CMK (cell line): ENCODE measurements at regions not wholly inside any gene's neighbourhood (a gene's known extent, or its start where the extent isn't known, plus 50 kb on each side); places are given as distances from the start of the nearest gene placed in this dataset.
"Not testable (repeated sequence)": the region's sequence is repeated elsewhere in the genome, so short reads cannot be mapped to it uniquely, and the experiment has no call there.

Source experiments
- DNase-seq: peaks from one replicate; pipeline ENCODE4 v3.0.0-alpha.2; 2010; ENCODE audit warnings: low read depth

GRCh38 chr3:104004956-104005355, 1361.8 kb upstream of the ALCAM start:
- no peak for DNase-seq

DNA sequence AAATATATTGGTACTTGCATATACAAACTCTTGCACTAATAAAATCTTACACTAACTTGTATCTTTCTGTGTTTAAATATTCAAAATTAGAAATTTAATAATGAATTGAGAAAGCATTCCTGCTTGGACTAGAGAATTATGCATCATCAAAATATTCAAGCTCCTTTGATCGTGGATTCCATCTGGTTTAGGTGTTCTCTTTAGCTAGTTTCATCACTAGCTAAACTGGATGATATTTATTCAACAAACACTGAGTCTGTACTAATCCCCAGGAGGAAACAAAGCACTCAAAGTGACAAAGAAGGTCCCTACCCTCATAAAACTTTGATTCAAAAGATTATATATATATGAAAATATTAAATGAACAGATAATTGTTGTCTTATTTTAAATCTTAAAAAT, 1360.9 kb upstream of the ALCAM start:
- DNase-seq = no peak

DNA sequence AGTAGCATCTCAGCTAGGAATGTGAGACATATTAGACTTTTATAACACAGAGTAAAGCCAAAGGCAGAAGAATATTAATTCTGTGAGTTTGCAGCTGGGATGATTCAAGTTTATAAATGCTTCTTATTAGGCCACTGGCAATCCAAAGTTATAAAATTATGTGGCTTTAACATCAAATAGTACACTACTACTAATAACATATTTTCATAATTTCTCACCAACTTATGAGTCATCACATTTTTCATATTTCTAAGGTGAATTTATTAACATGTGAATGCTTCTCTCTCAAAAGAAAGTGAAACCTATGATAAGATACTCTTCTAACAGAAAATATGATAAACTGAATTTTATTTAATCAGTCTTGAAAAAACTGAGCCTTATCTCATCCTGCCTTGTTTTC, 1348.2 kb upstream of the ALCAM start:
- DNase-seq = no peak

DNA sequence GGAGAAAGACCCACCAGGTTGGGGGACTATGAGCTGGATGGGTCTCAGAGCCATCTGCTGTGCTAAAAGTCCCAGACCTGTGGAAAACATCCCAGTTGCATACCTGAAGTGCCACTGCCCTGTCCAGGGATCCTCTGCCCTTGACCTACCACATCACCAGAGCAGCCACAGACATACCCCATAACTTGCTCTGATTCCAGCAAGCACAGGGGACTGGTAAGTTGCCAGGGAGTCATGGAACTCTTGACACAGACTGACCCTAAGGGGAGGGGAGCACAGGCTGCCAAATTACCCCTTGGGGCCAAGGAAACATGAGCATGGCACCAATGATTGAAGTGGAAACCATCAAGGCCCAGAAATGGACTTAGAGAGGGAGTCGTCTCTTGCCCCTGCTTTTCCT, 1335.1 kb upstream of the ALCAM start:
- DNase-seq = no peak

GRCh38 chr3:104032283-104032682, 1334.4 kb upstream of the ALCAM start:
- no peak for DNase-seq

GRCh38 chr3:104040896-104041295, 1325.8 kb upstream of the ALCAM start:
- DNase-seq = no peak

GRCh38 chr3:104043001-104043543, 1323.6 kb upstream of the ALCAM start:
- DNase-seq = not testable (repeated sequence)

DNA sequence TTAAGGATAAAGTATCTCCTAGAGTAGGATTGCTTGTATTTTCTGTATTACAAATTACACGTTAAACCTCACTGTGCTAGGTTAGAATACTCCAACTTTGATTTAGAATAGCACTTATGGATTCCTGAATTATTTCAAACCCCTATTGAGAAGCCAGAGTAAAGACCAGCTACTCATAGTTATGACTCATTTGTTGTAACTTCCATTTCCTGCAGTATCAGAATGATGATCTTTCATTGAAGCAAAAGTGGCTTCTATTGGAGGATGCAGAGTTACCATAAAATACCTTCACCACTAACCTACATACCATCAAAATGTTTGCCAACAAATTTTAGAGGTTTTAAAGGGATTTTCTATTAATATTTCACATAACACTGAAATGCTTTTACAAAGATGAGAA, 1322.7 kb upstream of the ALCAM start:
- DNase-seq = no peak

GRCh38 chr3:104066658-104067057, 1300.1 kb upstream of the ALCAM start:
- DNase-seq = no peak

DNA sequence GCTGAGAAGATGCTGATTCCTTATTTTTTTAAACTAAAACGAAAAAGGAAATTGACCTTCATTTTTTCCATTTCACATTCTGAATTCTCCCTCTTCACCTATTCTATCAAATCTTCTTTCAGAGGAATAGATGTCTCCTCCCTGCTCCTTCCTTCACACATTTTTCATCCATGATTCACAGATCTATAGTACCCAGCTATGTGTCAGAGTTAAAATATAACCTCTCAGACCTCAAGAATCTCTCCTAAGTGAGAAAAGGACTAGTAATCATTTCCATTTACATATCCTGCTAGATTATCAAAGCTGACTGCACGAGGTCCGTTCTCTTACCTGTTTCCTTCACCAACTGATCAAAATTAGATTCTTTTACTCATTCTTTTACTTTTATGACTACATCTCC, 1297.6 kb upstream of the ALCAM start:
- no peak for DNase-seq

DNA sequence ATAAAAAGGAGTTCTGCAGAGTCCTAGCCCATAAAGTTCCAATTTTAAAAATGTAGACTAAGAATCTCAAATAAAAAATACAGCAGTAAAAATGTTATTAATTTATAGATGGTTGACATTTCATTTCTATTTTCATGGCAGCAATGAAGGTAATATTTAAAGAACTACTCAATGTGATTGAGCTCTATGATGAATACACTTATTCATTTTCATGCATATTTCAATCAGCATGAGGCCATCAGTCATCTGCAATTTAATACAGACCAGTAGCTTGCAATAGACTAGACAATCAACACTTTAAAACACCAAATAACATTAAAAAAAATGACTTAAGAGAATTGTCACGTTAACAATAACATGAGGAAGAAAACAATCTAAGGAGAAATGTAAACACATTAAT, 1295.8 kb upstream of the ALCAM start:
- DNase-seq = no peak

DNA sequence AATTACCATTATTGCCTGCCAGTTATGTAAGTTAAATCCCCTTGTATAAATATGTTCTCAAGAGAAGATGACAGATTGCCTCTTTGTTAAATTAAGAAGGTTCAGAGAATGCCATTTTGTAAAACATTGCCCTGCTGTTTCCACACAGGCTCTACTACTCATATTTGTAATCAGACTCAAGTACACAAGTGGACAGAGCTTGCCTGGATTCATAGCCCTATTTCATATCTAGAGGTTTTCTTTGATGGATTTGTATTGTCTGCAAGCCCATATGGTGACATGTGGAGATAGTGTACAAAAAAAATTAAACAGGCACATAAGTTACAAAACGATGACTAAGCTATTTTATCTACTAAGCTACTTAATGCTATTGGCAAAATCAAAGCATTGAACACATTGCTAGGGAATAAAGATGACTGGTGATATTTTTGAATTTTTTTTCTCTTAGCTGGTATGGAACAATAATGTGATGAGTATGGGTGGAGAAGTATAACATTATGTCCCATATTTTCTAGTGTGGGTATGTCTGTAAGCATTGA, 1286.6 kb upstream of the ALCAM start:
- no peak for DNase-seq

- no peak for DNase-seq
These were observed 1278.0 kb upstream of the ALCAM start for GRCh38 chr3:104088738-104089137.

DNA sequence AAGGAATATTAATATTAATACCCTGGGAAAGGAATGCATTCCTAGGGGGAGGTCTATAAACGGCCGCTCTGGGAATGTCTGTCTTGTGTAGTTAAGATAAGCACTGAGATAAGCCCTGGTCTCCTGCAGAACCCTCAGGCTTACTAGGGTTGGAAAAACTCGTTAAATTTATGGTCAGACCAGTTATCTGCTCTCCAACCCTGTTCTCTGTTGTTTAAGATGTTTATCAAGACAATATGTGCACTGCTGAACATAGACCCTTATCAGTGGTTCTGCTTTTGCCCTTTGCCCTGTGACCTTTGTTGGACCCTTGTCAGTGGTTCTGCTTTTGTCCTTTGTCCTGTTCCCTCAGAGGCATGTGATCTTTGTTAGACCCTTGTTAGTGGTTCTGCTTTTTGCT, 1276.7 kb upstream of the ALCAM start:
- DNase-seq = not testable (repeated sequence)

DNA sequence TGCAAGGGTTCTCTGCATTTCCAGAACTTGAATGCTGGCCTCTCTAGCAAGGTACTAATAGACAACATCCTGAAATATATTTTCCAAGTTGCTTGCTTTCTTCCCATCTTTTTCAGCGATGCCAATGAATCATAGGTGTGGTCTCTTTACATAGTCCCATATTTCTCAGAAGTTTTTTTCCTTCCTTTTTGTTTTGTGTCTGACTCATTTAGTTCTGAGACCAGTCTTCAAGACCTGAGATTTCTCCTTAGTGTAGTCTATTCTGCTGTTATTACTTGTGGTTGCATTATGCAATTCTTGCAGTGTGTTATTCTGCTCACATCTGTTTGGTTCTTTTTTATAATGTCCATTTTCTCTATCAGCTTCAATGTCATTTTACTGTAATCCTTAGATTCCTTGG, 1265.0 kb upstream of the ALCAM start:
- DNase-seq = no peak

DNA sequence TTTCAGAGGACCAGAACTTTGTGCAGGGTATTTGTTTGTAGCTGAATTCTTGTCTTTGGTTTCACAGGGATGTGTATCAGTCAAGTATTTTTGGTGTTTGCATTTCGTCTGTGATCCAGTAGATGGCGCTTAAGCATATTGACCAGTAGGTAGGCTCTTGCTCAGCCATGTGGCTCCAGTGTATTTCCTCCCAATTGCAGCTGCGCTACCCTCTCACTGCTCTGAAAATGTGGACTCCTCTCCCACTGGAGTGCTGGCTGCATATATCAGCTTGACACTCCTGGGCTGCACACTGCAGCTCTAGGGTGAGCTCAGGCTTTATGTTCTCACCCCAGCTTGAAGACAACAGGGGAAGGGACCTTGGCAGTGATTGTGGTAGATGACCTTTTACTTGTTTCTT, 1264.3 kb upstream of the ALCAM start:
- DNase-seq = peak; percentile 14

DNA sequence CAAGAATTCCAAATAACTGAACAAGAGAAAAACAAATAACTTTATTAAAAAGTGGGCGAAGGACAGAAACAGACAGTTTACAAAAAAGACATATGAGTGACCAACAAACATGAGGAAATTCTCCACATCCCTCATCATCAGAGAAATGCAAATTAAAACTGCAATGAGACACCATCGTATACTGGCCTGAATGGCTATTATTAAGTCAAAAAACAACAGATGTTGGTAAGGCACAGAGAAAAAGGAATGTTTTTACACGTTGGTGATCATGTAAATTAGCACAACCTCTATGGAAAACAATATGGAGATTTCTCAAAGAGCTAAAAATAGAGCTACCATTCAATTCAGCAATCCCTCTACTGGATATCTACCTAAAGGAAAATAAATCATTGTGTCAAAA, 1260.4 kb upstream of the ALCAM start:
- DNase-seq = no peak

DNA sequence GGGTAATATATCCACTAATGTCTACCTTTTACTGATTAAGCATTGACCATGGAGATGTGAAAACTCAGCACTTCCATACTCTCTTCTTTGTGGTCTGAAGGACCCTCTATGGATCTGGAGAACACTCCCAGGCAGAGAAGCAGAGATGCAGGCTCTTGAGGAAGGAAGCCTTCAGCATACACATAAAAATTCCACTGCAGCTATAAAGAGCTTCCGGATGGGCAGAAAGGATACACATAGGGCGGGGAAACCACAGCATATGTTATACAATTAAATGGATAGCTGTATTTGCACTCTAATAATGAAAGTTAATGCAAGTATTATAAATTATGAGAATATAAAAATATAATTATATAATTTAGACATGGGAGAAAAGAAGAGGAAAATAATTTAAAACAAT, 1258.2 kb upstream of the ALCAM start:
- no peak for DNase-seq

DNA sequence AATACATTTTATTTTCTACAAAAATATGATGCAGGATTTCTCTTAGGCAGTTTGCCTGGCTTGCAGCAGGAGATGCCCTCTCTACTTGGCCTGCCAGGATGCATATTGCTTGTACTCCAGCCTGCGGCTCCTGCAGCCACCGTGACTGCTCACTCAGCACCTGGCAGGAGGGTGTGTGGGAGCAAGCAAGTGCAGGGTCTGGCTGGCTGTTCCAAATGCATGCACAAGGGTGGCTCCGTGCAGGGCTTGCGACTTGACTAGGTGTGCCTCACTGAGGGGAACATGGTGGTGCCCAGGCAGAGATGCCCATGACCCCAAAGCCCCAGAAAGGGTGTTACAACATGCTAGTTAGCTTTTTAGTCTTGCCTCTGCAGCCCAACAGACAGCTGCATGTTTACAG, 1240.2 kb upstream of the ALCAM start:
- no peak for DNase-seq

- no peak for DNase-seq
These were observed 1239.7 kb upstream of the ALCAM start for GRCh38 chr3:104126864-104127553.

DNA sequence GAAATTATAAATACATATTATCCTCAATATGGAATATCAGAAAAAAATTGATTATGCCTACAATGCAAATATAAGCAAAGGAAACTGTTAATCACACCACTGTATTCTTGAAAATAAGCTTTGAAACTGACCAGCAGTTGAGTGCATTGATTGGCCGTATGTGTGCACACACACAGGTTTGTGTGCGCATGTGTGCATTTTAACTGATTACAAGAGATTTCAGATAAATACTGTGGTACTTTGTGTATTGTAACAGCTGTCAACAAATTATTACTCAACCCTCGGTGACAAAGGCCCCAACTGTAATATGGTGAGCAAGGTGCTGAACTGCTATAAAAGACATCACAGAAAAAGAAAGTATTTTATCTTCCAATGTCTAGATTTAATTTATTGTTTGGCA, 1238.9 kb upstream of the ALCAM start:
- DNase-seq = no peak

DNA sequence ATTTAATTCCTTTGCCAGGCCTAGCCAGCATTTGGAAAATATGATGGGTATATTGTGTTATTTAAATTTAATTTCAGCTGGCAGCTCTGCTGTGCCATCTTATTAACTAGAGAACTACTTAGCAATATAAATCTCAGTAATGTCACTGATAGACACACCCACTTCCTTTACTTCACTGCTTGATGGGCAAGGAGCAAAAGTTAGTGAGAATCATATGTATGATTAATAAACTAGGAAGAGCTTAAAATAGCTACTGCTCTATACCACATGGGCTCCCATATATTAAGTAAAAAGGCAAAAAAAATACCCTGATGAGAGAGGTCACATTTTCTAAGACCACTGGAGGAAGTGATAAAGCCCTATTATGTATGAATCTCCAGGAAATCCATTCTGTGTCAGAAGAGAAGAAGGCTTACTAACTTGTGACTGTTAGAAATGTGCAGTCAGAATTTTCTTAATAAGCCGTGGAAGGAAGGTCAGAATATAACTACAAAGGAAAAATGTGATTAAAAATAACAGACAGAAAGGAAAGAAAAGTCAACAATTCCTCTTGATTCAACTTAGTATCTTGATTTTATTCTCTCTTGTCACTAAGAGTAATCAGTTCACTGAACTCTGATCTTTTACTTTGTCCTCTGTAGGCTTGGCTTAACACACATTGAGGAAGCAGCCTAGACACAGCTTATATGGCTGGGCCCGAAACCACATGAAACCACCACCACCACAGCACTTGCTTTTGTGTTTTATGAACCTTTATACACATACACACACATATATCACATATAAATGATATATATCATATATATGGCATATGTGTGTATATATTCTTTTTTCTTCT, 1233.9 kb upstream of the ALCAM start:
- DNase-seq = no peak

DNA sequence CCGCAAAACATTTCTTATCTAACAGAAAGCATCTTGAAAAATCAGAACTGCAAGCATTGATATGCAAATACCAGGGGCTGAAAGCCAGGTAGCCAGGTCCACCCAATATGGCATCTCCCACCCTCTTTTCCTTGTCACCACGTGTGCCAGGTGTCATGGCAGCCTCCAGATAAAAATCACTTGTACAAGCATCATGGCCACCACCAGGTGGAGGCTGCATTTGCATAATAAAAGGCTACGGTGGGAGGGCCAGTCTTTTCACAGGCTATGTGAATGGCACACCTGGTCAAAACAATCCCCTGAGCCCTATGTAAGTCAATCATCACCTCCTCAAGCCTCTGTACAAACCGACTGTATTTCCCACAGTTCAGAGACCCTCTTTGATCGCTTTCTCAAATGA, 1233.1 kb upstream of the ALCAM start:
- no peak for DNase-seq
